OCI-LY3 (cell line): ENCODE measurements at regions not wholly inside any gene's neighbourhood (a gene's known extent, or its start where the extent isn't known, plus 50 kb on each side); places are given as distances from the start of the nearest gene placed in this dataset.

Source experiments
- CTCF ChIP-seq: fragments of 200-600, 300-600 bp; sonication (generic); IDR thresholded peaks from 2 replicates; pipeline ENCODE4 v1.5.1; 2014; ENCODE audit warnings: antibody characterized with exemption, low read length, low read depth
- EZH2phosphoT487 ChIP-seq: fragments of 200-600 bp; shearing (Covaris generic); IDR thresholded peaks from 2 replicates; pipeline ENCODE4 v1.6.1; 2018; ENCODE audit warnings: antibody characterized with exemption, mixed run types, low read depth

GRCh38 chr1:5506634-5507033 is 485.6 kb downstream of the NPHP4 start:
- TF ChIP-seq CTCF, result no peak
- no peak for TF ChIP-seq EZH2phosphoT487
